DOHH2 (cell line): ENCODE measurements at regions not wholly inside any gene's neighbourhood (a gene's known extent, or its start where the extent isn't known, plus 50 kb on each side); places are given as distances from the start of the nearest gene placed in this dataset.
"Not testable (repeated sequence)": the region's sequence is repeated elsewhere in the genome, so short reads cannot be mapped to it uniquely, and the experiment has no call there.

Source experiments
- H3F3A ChIP-seq: fragments of 200-600 bp; sonication (generic), shearing (Covaris generic); 2 replicates; pipeline ENCODE4 v1.6.0; 2016; ENCODE audit warnings: antibody characterized with exemption, mild to moderate bottlenecking; ENCODE audit not compliant: control insufficient read depth, insufficient read depth
- H3K27ac ChIP-seq: fragments of 200-600 bp; sonication (generic); 2 replicates; pipeline ENCODE4 v1.5.1; 2014; ENCODE audit warnings: low read depth, mild to moderate bottlenecking, low read length, moderate library complexity
- H3K27me3 ChIP-seq: fragments of 200-600 bp; sonication (generic); 2 replicates; pipeline ENCODE4 v1.6.1; 2014; ENCODE audit warnings: mild to moderate bottlenecking, low read length, mixed read lengths; ENCODE audit not compliant: control insufficient read depth
- H3K36me3 ChIP-seq: fragments of 200-600 bp; sonication (generic); 2 replicates; pipeline ENCODE4 v1.6.1; 2014; ENCODE audit warnings: mild to moderate bottlenecking, low read length, moderate library complexity, mixed read lengths; ENCODE audit not compliant: control insufficient read depth
- H3K4me1 ChIP-seq: fragments of 200-600 bp; sonication (generic); 2 replicates; pipeline ENCODE4 v1.6.1; 2014; ENCODE audit warnings: mild to moderate bottlenecking, low read length, mixed read lengths; ENCODE audit not compliant: control insufficient read depth
- H3K4me2 ChIP-seq: fragments of 200-600 bp; sonication (generic); 2 replicates; pipeline ENCODE4 v1.6.0; 2014; ENCODE audit warnings: mild to moderate bottlenecking, low read length, moderate library complexity
- H3K4me3 ChIP-seq: fragments of 200-600 bp; sonication (generic); 2 replicates; pipeline ENCODE4 v1.5.1; 2014; ENCODE audit warnings: mild to moderate bottlenecking, low read length, mixed read lengths
- H3K79me2 ChIP-seq: fragments of 200-600 bp; sonication (generic); 2 replicates; pipeline ENCODE4 v1.6.1; 2014; ENCODE audit warnings: mild to moderate bottlenecking, low read length, mixed read lengths; ENCODE audit not compliant: control insufficient read depth
- H3K9me2 ChIP-seq: fragments of 200-600 bp; sonication (generic); replicated peaks from 2 replicates; pipeline ENCODE4 v1.6.1; 2014; ENCODE audit warnings: mild to moderate bottlenecking, low read length, mixed read lengths; ENCODE audit not compliant: control insufficient read depth
- H3K9me3 ChIP-seq: fragments of 200-600 bp; sonication (generic); 2 replicates; pipeline ENCODE4 v1.6.1; 2014; ENCODE audit warnings: antibody characterized with exemption, low read length, mixed read lengths; ENCODE audit not compliant: control insufficient read depth, insufficient read depth
- H4K20me1 ChIP-seq: fragments of 200-600 bp; sonication (generic); 2 replicates; pipeline ENCODE4 v1.6.0; 2014; ENCODE audit warnings: low read depth, mild to moderate bottlenecking, antibody characterized with exemption, low read length, moderate library complexity; ENCODE audit not compliant: control insufficient read depth, insufficient read depth
- CTCF ChIP-seq: fragments of 200-600 bp; sonication (generic); IDR thresholded peaks from one replicate; pipeline ENCODE4 v1.5.1; 2014; ENCODE audit warnings: antibody characterized with exemption, mild to moderate bottlenecking, low read depth, low read length; ENCODE audit not compliant: poor library complexity, severe bottlenecking
- EZH2phosphoT487 ChIP-seq: fragments of 200-600 bp; sonication (generic); IDR thresholded peaks from 2 replicates; pipeline ENCODE4 v1.6.1; 2017; ENCODE audit warnings: borderline replicate concordance, mild to moderate bottlenecking, antibody characterized with exemption, low read length, moderate library complexity, mixed read lengths

GRCh38 chr9:89952401-89952800, 347.6 kb downstream of the GADD45G start:
- no peak overlapping the region for H3K4me3 ChIP-seq
- no peaks in the 10 kb centered on the region for H3K79me2 ChIP-seq
- H3K27ac ChIP-seq: no peak overlapping the region
- TF ChIP-seq EZH2phosphoT487: no peak
- TF ChIP-seq CTCF: no peak
- H3F3A ChIP-seq: no peaks in the 10 kb centered on the region
- H3K4me2 ChIP-seq: no peak overlapping the region
- peaks cover 2% of the 10 kb centered on the region; the same call in 1 of the 2 replicates for H3K27me3 ChIP-seq
- H3K9me2 ChIP-seq: no peaks in the 10 kb centered on the region
- H3K4me1 ChIP-seq: no peaks in the 10 kb centered on the region
- no peaks in the 10 kb centered on the region for H3K9me3 ChIP-seq
- H3K36me3 ChIP-seq: no peaks in the 10 kb centered on the region
- no peaks in the 10 kb centered on the region for H4K20me1 ChIP-seq

- H3K27me3 ChIP-seq, H3K4me2 ChIP-seq, H3K27ac ChIP-seq, H3K9me2 ChIP-seq, H3K36me3 ChIP-seq, H3K4me3 ChIP-seq, H3K9me3 ChIP-seq, H3K4me1 ChIP-seq, H3K79me2 ChIP-seq, H4K20me1 ChIP-seq, H3F3A ChIP-seq: not testable (repeated sequence)
Measured at GRCh38 chr9:89953263-89953662, 348.5 kb downstream of the GADD45G start.

GRCh38 chr9:89953824-89954615, 349.2 kb downstream of the GADD45G start:
- TF ChIP-seq CTCF: no peak
- no peak for TF ChIP-seq EZH2phosphoT487
- no peaks in the 10 kb centered on the region for H3K9me3 ChIP-seq
- no peak overlapping the region for H3K4me3 ChIP-seq
- H3K27me3 ChIP-seq: peaks cover 2% of the 10 kb centered on the region; the same call in 1 of the 2 replicates
- no peaks in the 10 kb centered on the region for H3K36me3 ChIP-seq
- no peak overlapping the region for H3K4me2 ChIP-seq
- no peaks in the 10 kb centered on the region for H3K9me2 ChIP-seq
- H3K4me1 ChIP-seq: no peaks in the 10 kb centered on the region
- no peaks in the 10 kb centered on the region for H3K79me2 ChIP-seq
- H3F3A ChIP-seq: no peaks in the 10 kb centered on the region
- no peaks in the 10 kb centered on the region for H4K20me1 ChIP-seq
- no peak overlapping the region for H3K27ac ChIP-seq

- Histone ChIP-seq H3K4me1 (no peaks in the 10 kb centered on the region), H3K79me2 (no peaks in the 10 kb centered on the region), H3K9me2 (no peaks in the 10 kb centered on the region), H3K4me3 (no peak overlapping the region), H3K4me2 (no peak overlapping the region), H3K36me3 (no peaks in the 10 kb centered on the region), H3F3A (no peaks in the 10 kb centered on the region), H4K20me1 (no peaks in the 10 kb centered on the region), H3K27me3 (peaks cover 2% of the 10 kb centered on the region; the same call in 1 of the 2 replicates), H3K27ac (no peak overlapping the region), H3K9me3 (no peaks in the 10 kb centered on the region)
- TF ChIP-seq CTCF: no peak
- TF ChIP-seq EZH2phosphoT487: no peak
Measured at GRCh38 chr9:89955144-89955543, 350.3 kb downstream of the GADD45G start.
